Adrenal gland (tissue), 9 donors: ENCODE measurements at regions not wholly inside any gene's neighbourhood (a gene's known extent, or its start where the extent isn't known, plus 50 kb on each side); places are given as distances from the start of the nearest gene placed in this dataset.

Source experiments
- DNase-seq, 7 donors: peaks; one replicate each; pipeline ENCODE4 v3.0.0-alpha.2; 2019 to 2020
- H3K27ac ChIP-seq, 5 donors: fragments of 200-600 bp; sonication (generic) in 4 of 5; 1 replicate in 3 of 5; 2 replicates in 2 of 5; pipeline versions ENCODE4 v1.5.1 to v1.8.0; 2016 to 2020; ENCODE audit warnings: mild to moderate bottlenecking in 1 of 5
- H3K27me3 ChIP-seq: fragments of 200-600 bp; 2 replicates; pipeline ENCODE4 v1.8.0; 2021
- H3K36me3 ChIP-seq, 2 donors: fragments of 200-600 bp; replicated peaks in 1 of 2; 1 replicate in 1 of 2; 2 replicates in 1 of 2; pipeline versions ENCODE4 v1.5.1 to v1.8.0; 2018 to 2022
- H3K4me1 ChIP-seq, 2 donors: fragments of 200-600 bp; replicated peaks in 1 of 2; 1 replicate in 1 of 2; 2 replicates in 1 of 2; pipeline versions ENCODE4 v1.5.1 to v1.8.0; 2018 to 2021
- H3K4me3 ChIP-seq, 4 donors: fragments of 200-600 bp; sonication (generic) in 3 of 4; one replicate each; pipeline ENCODE4 v1.5.1; 2016 to 2018
- H3K9me3 ChIP-seq, 3 donors: fragments of 200-600 bp; sonication (generic) in 1 of 3; replicated peaks in 1 of 3; 1 replicate in 2 of 3; 2 replicates in 1 of 3; pipeline versions ENCODE4 v1.5.1 to v1.8.0; 2016 to 2021
- CTCF ChIP-seq, 6 experiments: fragments of 450-650 bp in 4 of 6; fragments of 200-600 bp in 2 of 6; sonication (generic) in 1 of 6; IDR thresholded peaks; 1 replicate in 5 of 6; 2 replicates in 1 of 6; pipeline versions ENCODE4 v1.5.1 to v1.8.0; 2016 to 2021; ENCODE audit warnings: antibody characterized with exemption in 6 of 6, mild to moderate bottlenecking in 2 of 6, moderate library complexity in 1 of 6
- POLR2A ChIP-seq, 2 donors: fragments of 450-650 bp; IDR thresholded peaks; one replicate each; pipeline ENCODE4 v1.6.1; 2017; ENCODE audit warnings: antibody characterized with exemption in 2 of 2, mild to moderate bottlenecking in 2 of 2, moderate library complexity in 1 of 2
- WGBS, 4 donors: extraction: QIAGEN DNeasy Blood & Tissue Kit in 2 of 4; methylation state at CpG; one replicate each; pipeline versions ENCODE4 v1.1.5 to v1.1.7; 2013 to 2017; 5-methylcytosine and 5-hydroxymethylcytosine counted together
- intact Hi-C, 2 donors: fragments of 100-400 bp; cut with DNase I; formaldehyde crosslinking; loops; one replicate each; pipeline versions ENCODE4 v1.14.1 to v1.15.0; 2022 to 2023
- donor health status: healthy with polysubstance abuse.
- donor health status: Bipolar disorder and iron deficiency.
- donor health status: DM: yes; HTN: yes; CAD: no.
- donor health status: DM: no; HTN: no; CAD: no.
- donor health status: DM: no; HTN: no; CAD: no.

GRCh38 chr10:114732931-114733330 lies 74.9 kb upstream of the ABLIM1 start:
- TF ChIP-seq CTCF (IDR thresholded peaks at IDR 0.05) (no peak), POLR2A (IDR thresholded peaks at IDR 0.05) (no peak)
- no peaks in the 10 kb centered on the region for H3K9me3 ChIP-seq
- no peaks in the 10 kb centered on the region for H3K4me1 ChIP-seq
- no peaks in the 10 kb centered on the region for H3K27me3 ChIP-seq
- no peaks in the 10 kb centered on the region for H3K36me3 ChIP-seq
- H3K4me3 ChIP-seq = no peak overlapping the region
- intact Hi-C loops = no loop called here
- WGBS, 4 donors = 90 to 97% (median 95%) methylated on average over 1 of the region's 1 CpG
- H3K27ac ChIP-seq = no peak overlapping the region
- no peak for DNase-seq

- no peak overlapping the region for H3K27ac ChIP-seq
- H3K4me3 ChIP-seq = no peak overlapping the region
- H3K9me3 ChIP-seq = no peaks in the 10 kb centered on the region
- H3K4me1 ChIP-seq = no peaks in the 10 kb centered on the region
- intact Hi-C loops = no loop called here
- TF ChIP-seq POLR2A (IDR thresholded peaks at IDR 0.05) = no peak
- TF ChIP-seq CTCF (IDR thresholded peaks at IDR 0.05) = no peak
- no peak for DNase-seq
- no peaks in the 10 kb centered on the region for H3K36me3 ChIP-seq
- H3K27me3 ChIP-seq = no peaks in the 10 kb centered on the region
These were observed 77.9 kb upstream of the ABLIM1 start for GRCh38 chr10:114735946-114736345.

GRCh38 chr10:114743521-114744231 lies 77.9 kb upstream of the FHIP2A start:
- DNase-seq = no peak
- H3K9me3 ChIP-seq = no peaks in the 10 kb centered on the region
- H3K27me3 ChIP-seq = no peaks in the 10 kb centered on the region
- H3K4me3 ChIP-seq = no peak overlapping the region
- 77 to 82% (median 79%) methylated on average over 6 of the region's 6 CpGs for WGBS, 4 donors
- no peaks in the 10 kb centered on the region for H3K4me1 ChIP-seq
- H3K27ac ChIP-seq = no peak overlapping the region
- no peak for TF ChIP-seq POLR2A (IDR thresholded peaks at IDR 0.05)
- no peak for TF ChIP-seq CTCF (IDR thresholded peaks at IDR 0.05)
- H3K36me3 ChIP-seq = no peaks in the 10 kb centered on the region
- intact Hi-C loops = no loop called here

GRCh38 chr10:114746531-114746930 lies 75.0 kb upstream of the FHIP2A start:
- Histone ChIP-seq H3K9me3 (no peaks in the 10 kb centered on the region), H3K4me1 (no peaks in the 10 kb centered on the region), H3K27me3 (no peaks in the 10 kb centered on the region), H3K27ac (no peak overlapping the region), H3K4me3 (no peak overlapping the region), H3K36me3 (no peaks in the 10 kb centered on the region)
- DNase-seq = no peak
- intact Hi-C loops = no loop called here
- TF ChIP-seq POLR2A (IDR thresholded peaks at IDR 0.05) = no peak
- TF ChIP-seq CTCF (IDR thresholded peaks at IDR 0.05) = no peak
- 75 to 97% (median 95%) methylated on average over 3 of the region's 3 CpGs for WGBS, 4 donors
